NCI-H1105 (cell line): ENCODE measurements at regions not wholly inside any gene's neighbourhood (a gene's known extent, or its start where the extent isn't known, plus 50 kb on each side); places are given as distances from the start of the nearest gene placed in this dataset.

ENCODE experiments used
- DNase-seq: peaks from one replicate; lab custom pipeline; 2025; lab: John Stamatoyannopoulos, UW

- peak; percentile 23 for DNase-seq
Measured at GRCh38 chr14:87522575-87522974, 470.4 kb downstream of the GALC start.

GRCh38 chr14:87508333-87508732, 484.6 kb downstream of the GALC start:
- no peak for DNase-seq

GRCh38 chr14:87503711-87504110, 489.3 kb downstream of the GALC start:
- no peak for DNase-seq

GRCh38 chr14:87497301-87497700, 495.7 kb downstream of the GALC start:
- no peak for DNase-seq

- no peak for DNase-seq
Measured at GRCh38 chr14:87494010-87494409, 499.0 kb downstream of the GALC start.

- no peak for DNase-seq
Measured at GRCh38 chr14:87492561-87492960, 500.4 kb downstream of the GALC start.

GRCh38 chr14:87491816-87492215, 501.2 kb downstream of the GALC start:
- DNase-seq = no peak

GRCh38 chr14:87489196-87489819, 503.7 kb downstream of the GALC start:
- DNase-seq = no peak

- DNase-seq = no peak
Measured at GRCh38 chr14:87483271-87484260, 509.4 kb downstream of the GALC start.

- DNase-seq = no peak
Measured at GRCh38 chr14:87468531-87468930, 524.5 kb downstream of the GALC start.

- no peak for DNase-seq
Measured at GRCh38 chr14:87467578-87467977, 525.4 kb downstream of the GALC start.

- no peak for DNase-seq
Measured at GRCh38 chr14:87465770-87466169, 527.2 kb downstream of the GALC start.

GRCh38 chr14:87461704-87462103, 531.3 kb downstream of the GALC start:
- DNase-seq = no peak

GRCh38 chr14:87457720-87458119, 535.3 kb downstream of the GALC start:
- DNase-seq = no peak

GRCh38 chr14:87450193-87450592, 542.8 kb downstream of the GALC start:
- DNase-seq = no peak

- DNase-seq = peak; percentile 75
Measured at GRCh38 chr14:87449016-87449415, 544.0 kb downstream of the GALC start.

- no peak for DNase-seq
Measured at GRCh38 chr14:87443787-87444186, 549.2 kb downstream of the GALC start.

- no peak for DNase-seq
Measured at GRCh38 chr14:87443039-87443438, 549.9 kb downstream of the GALC start.

GRCh38 chr14:87437158-87437557, 555.8 kb downstream of the GALC start:
- DNase-seq = no peak

- no peak for DNase-seq
Measured at GRCh38 chr14:87434680-87435079, 558.3 kb downstream of the GALC start.

- no peak for DNase-seq
Measured at GRCh38 chr14:87434011-87434410, 559.0 kb downstream of the GALC start.

- no peak for DNase-seq
Measured at GRCh38 chr14:87432698-87433097, 560.3 kb downstream of the GALC start.

GRCh38 chr14:87430810-87431209, 562.2 kb downstream of the GALC start:
- DNase-seq = no peak
